AG09309 (cell line): ENCODE measurements at regions not wholly inside any gene's neighbourhood (a gene's known extent, or its start where the extent isn't known, plus 50 kb on each side); places are given as distances from the start of the nearest gene placed in this dataset.
"Not testable (repeated sequence)": the region's sequence is repeated elsewhere in the genome, so short reads cannot be mapped to it uniquely, and the experiment has no call there.

Experiments
- DNase-seq: peaks from one replicate; pipeline ENCODE4 v3.0.0-alpha.2; 2010; ENCODE audit warnings: low read depth
- H3K4me3 ChIP-seq: 2 replicates; pipeline ENCODE4 v1.5.1; 2011; ENCODE audit warnings: mild to moderate bottlenecking, low read depth, low read length, moderate library complexity; ENCODE audit not compliant: control insufficient read depth
- TF ChIP-seq, protein P1 (sequence below): IDR thresholded peaks from 2 replicates; pipeline ENCODE4 v1.5.1; 2011; ENCODE audit warnings: mild to moderate bottlenecking, low read depth, low read length, inconsistent platforms; ENCODE audit not compliant: insufficient read depth, control insufficient read depth; ENCODE audit errors: missing control alignments

DNA sequence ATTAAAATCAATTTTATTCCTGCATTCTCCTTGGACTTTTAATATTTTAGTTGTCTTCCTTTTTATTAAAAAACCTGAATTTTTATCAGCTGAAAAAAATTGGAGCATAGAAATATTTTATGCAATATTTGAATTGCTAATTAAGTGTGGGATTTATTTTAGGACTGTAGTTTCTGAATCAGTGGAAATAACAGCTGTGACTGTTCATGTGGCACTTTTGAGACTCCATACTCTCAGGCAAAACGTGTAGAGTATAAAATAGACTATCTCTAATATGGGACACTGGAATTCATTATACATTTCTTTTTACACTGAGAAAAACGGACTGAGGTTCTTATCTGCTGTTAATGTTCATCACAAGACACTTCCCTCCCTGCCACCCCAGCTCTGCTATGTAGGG is 558.3 kb upstream of the TPK1 start:
- no peak overlapping the region for H3K4me3 ChIP-seq
- TF ChIP-seq, protein P1, sequence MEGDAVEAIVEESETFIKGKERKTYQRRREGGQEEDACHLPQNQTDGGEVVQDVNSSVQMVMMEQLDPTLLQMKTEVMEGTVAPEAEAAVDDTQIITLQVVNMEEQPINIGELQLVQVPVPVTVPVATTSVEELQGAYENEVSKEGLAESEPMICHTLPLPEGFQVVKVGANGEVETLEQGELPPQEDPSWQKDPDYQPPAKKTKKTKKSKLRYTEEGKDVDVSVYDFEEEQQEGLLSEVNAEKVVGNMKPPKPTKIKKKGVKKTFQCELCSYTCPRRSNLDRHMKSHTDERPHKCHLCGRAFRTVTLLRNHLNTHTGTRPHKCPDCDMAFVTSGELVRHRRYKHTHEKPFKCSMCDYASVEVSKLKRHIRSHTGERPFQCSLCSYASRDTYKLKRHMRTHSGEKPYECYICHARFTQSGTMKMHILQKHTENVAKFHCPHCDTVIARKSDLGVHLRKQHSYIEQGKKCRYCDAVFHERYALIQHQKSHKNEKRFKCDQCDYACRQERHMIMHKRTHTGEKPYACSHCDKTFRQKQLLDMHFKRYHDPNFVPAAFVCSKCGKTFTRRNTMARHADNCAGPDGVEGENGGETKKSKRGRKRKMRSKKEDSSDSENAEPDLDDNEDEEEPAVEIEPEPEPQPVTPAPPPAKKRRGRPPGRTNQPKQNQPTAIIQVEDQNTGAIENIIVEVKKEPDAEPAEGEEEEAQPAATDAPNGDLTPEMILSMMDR = no peak
- no peak for DNase-seq

DNA sequence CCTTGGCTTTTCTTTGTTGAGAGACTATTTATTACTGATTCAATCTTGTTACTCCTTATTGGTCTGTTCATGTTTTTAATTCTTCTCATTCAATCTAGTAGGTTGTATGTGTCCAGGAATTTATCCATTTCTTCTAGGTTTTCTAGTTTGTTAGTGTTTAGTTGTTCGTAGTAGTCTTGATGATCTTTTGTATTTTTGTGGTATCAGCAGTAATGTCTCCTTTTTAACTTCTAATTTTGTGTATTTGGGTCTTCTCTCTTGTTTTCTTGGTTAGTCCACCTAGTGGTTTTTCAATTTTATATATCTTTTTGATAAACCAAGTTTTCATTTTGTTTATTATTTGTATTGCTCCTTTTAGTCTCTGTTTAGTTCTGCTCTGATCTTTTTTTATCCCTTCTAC is 546.9 kb upstream of the TPK1 start:
- TF ChIP-seq, protein P1 = no peak
- no peak for DNase-seq
- H3K4me3 ChIP-seq = no peak overlapping the region

DNA sequence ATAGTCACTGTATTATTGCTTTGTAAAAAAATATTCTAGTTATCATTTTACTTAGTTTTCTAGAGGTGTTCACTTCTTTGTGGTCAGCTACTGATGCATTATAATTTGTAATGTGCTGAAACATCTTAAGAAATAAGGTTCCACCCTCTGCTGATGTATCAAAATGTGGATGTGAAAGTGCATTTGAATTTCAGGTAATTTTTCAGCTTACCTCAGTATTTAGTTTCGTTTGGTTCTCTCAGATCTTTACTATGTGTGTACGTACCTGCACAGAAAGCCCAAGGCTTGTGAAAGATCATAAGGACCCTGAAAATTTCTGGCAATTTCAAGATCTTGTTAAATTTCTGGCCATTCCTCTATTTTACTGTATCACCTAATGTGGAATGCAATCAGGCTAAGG is 542.3 kb upstream of the TPK1 start:
- no peak for DNase-seq
- no peak overlapping the region for H3K4me3 ChIP-seq
- TF ChIP-seq, protein P1 = no peak

DNA sequence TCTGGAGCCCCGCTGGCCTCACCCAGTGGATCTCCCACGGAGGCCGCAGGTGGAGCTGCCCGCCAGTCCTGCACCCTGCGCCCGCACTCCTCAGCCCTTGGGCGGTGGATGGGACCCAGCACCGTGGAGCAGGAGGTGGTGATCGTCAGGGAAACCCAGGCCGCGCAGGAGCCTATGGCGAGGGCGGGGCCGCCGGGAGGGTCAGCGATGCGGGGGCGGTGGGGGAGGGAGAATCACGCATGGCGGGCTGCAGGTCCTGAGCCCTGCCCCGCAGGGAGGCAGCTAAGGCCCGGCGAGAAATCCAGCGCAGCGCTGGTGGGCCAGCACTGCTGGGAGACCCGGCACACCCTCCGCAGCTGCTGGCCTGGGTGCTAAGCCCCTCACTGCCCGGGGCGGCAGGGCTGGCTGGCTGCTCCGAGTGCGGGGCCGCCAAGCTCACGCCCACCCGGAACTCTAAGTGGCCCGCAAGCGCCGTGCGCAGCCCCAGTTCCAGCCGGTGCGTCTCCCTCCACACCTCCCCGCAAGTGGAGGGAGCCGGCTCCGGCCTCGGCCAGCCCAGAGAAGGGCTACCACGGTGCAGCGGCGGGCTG is 524.8 kb upstream of the TPK1 start:
- TF ChIP-seq, protein P1 = no peak
- DNase-seq = no peak

DNA sequence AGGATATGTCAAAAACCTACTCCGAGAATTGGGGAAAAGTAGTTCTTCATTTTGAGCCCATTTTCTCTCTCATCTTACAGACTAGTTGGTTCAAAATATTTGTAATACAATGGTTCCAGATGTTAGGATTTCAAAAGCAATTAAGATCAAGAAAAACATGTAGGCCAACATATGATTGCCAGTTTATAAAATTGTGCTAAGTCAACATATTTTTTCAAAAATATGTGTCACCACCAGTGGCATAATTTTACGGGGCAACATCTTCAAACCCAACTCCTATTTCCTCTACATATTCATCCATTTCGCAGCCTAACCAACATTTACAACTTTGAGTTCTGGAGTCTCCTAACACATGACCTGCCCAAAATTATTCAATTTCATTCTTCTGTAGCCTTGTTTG is 514.5 kb upstream of the TPK1 start:
- DNase-seq = no peak
- TF ChIP-seq, protein P1 = no peak
- no peak overlapping the region for H3K4me3 ChIP-seq

More for the DNA sequence above, 524.8 kb upstream of the TPK1 start:
- H3K4me3 ChIP-seq = no peak overlapping the region

DNA sequence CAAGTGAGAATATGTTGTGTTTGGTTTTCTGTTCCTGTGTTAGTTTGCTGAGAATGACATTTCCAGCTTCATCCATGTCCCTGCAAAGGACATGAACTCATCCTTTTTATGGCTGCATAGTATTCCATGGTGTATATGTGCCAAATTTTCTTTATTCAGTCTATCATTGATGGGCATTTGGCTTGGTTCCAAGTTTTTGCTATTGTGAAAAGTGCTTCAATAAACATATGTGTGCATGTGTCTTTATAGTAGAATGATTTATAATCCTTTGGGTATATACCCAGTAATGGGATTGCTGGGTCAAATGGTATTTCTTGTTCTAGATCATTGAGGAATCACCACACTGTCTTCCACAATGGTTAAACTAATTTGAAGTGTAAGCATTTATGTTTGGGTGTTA is 513.6 kb upstream of the TPK1 start:
- DNase-seq, H3K4me3 ChIP-seq: not testable (repeated sequence)

DNA sequence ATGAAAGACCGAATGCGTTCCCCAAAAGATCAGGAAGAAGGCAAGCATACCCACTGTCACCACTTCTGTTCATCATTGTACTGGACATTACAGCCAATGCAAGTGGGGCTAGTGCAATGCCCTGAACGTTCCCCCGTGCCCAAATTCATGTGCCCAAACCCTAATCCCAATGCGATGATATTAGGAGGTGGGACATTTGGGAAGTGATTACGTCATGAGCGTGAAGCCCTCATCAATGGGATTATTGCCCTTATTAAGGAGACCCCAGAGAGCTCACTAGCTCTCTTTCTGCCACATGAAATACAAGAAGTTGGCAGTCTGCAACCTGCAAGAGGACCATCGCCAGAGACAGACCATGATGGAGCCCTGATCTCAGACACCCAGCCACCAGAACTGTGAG is 511.4 kb upstream of the TPK1 start:
- TF ChIP-seq, protein P1 = no peak
- no peak for DNase-seq
- no peak overlapping the region for H3K4me3 ChIP-seq
